CD14-positive monocyte (primary cell): ENCODE measurements at regions not wholly inside any gene's neighbourhood (a gene's known extent, or its start where the extent isn't known, plus 50 kb on each side); places are given as distances from the start of the nearest gene placed in this dataset.

Source experiments
- DNase-seq, 3 donors: peaks; one replicate each; pipeline ENCODE4 v3.0.0-alpha.2; 2011 to 2022
- H2AFZ ChIP-seq: 2 replicates; pipeline ENCODE4 v1.6.0; 2012; ENCODE audit warnings: mild to moderate bottlenecking, low read depth, low read length, inconsistent platforms; ENCODE audit not compliant: insufficient read depth, poor library complexity, severe bottlenecking
- H3K27ac ChIP-seq, 2 donors: 1 replicate in 1 of 2; 2 replicates in 1 of 2; pipeline ENCODE4 v1.5.1; 2012 to 2013; ENCODE audit warnings: low read length in 2 of 2, control low read depth in 1 of 2, inconsistent platforms in 1 of 2, low read depth in 1 of 2, mild to moderate bottlenecking in 1 of 2
- H3K27me3 ChIP-seq, 2 donors: one replicate each; pipeline versions ENCODE4 v1.6.0 to v1.6.1; 2011 to 2013; ENCODE audit warnings: low read length in 2 of 2; ENCODE audit not compliant: control insufficient read depth in 2 of 2, insufficient read depth in 2 of 2
- H3K36me3 ChIP-seq, 2 donors: replicated peaks in 1 of 2; 1 replicate in 1 of 2; 2 replicates in 1 of 2; pipeline versions ENCODE4 v1.5.1 to v1.6.1; 2012 to 2013; ENCODE audit warnings: low read length in 2 of 2, control low read depth in 1 of 2, inconsistent platforms in 1 of 2, mild to moderate bottlenecking in 1 of 2; ENCODE audit not compliant: insufficient read depth in 2 of 2, control insufficient read depth in 1 of 2
- H3K4me1 ChIP-seq, 2 donors: 1 replicate in 1 of 2; 2 replicates in 1 of 2; pipeline versions ENCODE4 v1.5.1 to v1.6.1; 2012 to 2013; ENCODE audit warnings: low read length in 2 of 2, control low read depth in 1 of 2, inconsistent platforms in 1 of 2, mild to moderate bottlenecking in 1 of 2, moderate library complexity in 1 of 2; ENCODE audit not compliant: insufficient read depth in 2 of 2, control insufficient read depth in 1 of 2
- H3K4me2 ChIP-seq: replicated peaks from 2 replicates; pipeline ENCODE3; 2012; ENCODE audit warnings: low read length, moderate library complexity, mild to moderate bottlenecking; ENCODE audit not compliant: poor library complexity, severe bottlenecking; ENCODE audit errors: extremely low read depth
- H3K4me3 ChIP-seq, 3 experiments: fragments of 200-600 bp in 1 of 3; sonication (generic) in 1 of 3; replicated peaks in 1 of 3; 1 replicate in 2 of 3; 2 replicates in 1 of 3; pipeline ENCODE4 v1.5.1; 2011 to 2013; ENCODE audit warnings: low read length in 3 of 3, mild to moderate bottlenecking in 3 of 3, control low read depth in 2 of 3, low read depth in 2 of 3, inconsistent platforms in 1 of 3, moderate library complexity in 1 of 3
- H3K79me2 ChIP-seq: 2 replicates; pipeline ENCODE4 v1.6.0; 2012; ENCODE audit warnings: mild to moderate bottlenecking, control low read depth, inconsistent platforms, low read length, moderate library complexity; ENCODE audit not compliant: insufficient read depth
- H3K9ac ChIP-seq: 2 replicates; pipeline ENCODE4 v1.6.0; 2017; ENCODE audit warnings: low read length, mild to moderate bottlenecking; ENCODE audit not compliant: insufficient read depth, poor library complexity, severe bottlenecking
- H3K9me3 ChIP-seq, 2 donors: replicated peaks in 1 of 2; 1 replicate in 1 of 2; 2 replicates in 1 of 2; pipeline versions ENCODE4 v1.5.1 to v1.6.1; 2012 to 2013; ENCODE audit warnings: low read length in 2 of 2, control low read depth in 1 of 2; ENCODE audit not compliant: control insufficient read depth in 1 of 2, insufficient read depth in 1 of 2
- H4K20me1 ChIP-seq: 2 replicates; pipeline ENCODE4 v1.6.0; 2012; ENCODE audit warnings: mild to moderate bottlenecking, low read length, control low read depth, moderate library complexity; ENCODE audit not compliant: insufficient read depth
- H3K27ac Mint-ChIP-seq, 7 donors: one replicate each; pipeline ENCODE4 v1.8.0; 2020; ENCODE audit warnings: mild to moderate bottlenecking in 7 of 7, mixed read lengths in 7 of 7, moderate library complexity in 6 of 7, inconsistent platforms in 2 of 7
- H3K27me3 Mint-ChIP-seq, 3 donors: one replicate each; pipeline ENCODE4 v1.8.0; 2021 to 2022; ENCODE audit warnings: low read depth in 3 of 3, mild to moderate bottlenecking in 3 of 3, mixed read lengths in 3 of 3, moderate library complexity in 3 of 3, inconsistent platforms in 1 of 3
- H3K36me3 Mint-ChIP-seq, 2 donors: one replicate each; pipeline ENCODE4 v1.8.0; 2020; ENCODE audit warnings: mixed read lengths in 2 of 2, inconsistent platforms in 1 of 2, mild to moderate bottlenecking in 1 of 2
- H3K4me1 Mint-ChIP-seq: one replicate; pipeline ENCODE4 v1.8.0; 2020; ENCODE audit warnings: mild to moderate bottlenecking, mixed read lengths
- H3K4me3 Mint-ChIP-seq, 2 donors: one replicate each; pipeline ENCODE4 v1.8.0; 2020; ENCODE audit warnings: mild to moderate bottlenecking in 2 of 2, mixed read lengths in 2 of 2, moderate library complexity in 1 of 2
- H3K9me3 Mint-ChIP-seq, 7 donors: one replicate each; pipeline ENCODE4 v1.8.0; 2020 to 2022; ENCODE audit warnings: mixed read lengths in 7 of 7, mild to moderate bottlenecking in 6 of 7, moderate library complexity in 6 of 7, inconsistent platforms in 2 of 7
- WGBS: methylation state at CpG from one replicate; pipeline ENCODE4 v1.1.5; 2013; ENCODE audit warnings: missing lambda C conversion rate; ENCODE audit not compliant: insufficient coverage; 5-methylcytosine and 5-hydroxymethylcytosine counted together
- intact Hi-C, 2 donors: fragments of 100-400 bp; cut with micrococcal nuclease; formaldehyde crosslinking; loops; one replicate each; pipeline versions ENCODE4 v1.15.0 to v1.15.1; 2023
- TF ChIP-seq, protein P1 (sequence below): fragments of 200-600 bp; IDR thresholded peaks from one replicate; pipeline ENCODE4 v1.8.0; 2022; ENCODE audit warnings: antibody characterized with exemption, mild to moderate bottlenecking

DNA sequence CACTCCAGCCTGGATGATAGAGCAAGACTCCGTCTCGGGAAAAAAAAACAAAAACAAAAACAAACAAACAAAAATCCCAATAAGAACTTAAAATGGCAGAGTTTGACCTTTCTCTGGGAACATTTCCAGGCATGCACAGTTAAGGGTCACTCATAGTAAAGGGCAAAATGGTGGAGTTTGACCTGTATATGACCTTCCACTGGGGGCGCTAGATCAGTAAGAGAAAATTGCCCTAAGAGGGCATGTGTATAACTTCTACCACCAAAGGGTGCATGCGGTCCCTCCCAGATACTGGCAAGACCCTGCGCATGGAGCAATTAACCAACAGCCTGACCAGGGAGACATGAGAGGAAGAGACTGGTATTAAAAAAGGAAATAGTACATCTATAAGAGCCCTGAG, 177.2 kb downstream of the MOSPD2 start:
- peaks cover 5 to 7% of the 10 kb centered on the region in 2 donors for H3K9me3 ChIP-seq
- H3K27me3 Mint-ChIP-seq, result peaks cover 0 to 2% (median 0%) of the 10 kb centered on the region in 3 donors
- peaks cover 1 to 20% (median 12%) of the 10 kb centered on the region in 7 donors for H3K9me3 Mint-ChIP-seq
- TF ChIP-seq, protein P1, sequence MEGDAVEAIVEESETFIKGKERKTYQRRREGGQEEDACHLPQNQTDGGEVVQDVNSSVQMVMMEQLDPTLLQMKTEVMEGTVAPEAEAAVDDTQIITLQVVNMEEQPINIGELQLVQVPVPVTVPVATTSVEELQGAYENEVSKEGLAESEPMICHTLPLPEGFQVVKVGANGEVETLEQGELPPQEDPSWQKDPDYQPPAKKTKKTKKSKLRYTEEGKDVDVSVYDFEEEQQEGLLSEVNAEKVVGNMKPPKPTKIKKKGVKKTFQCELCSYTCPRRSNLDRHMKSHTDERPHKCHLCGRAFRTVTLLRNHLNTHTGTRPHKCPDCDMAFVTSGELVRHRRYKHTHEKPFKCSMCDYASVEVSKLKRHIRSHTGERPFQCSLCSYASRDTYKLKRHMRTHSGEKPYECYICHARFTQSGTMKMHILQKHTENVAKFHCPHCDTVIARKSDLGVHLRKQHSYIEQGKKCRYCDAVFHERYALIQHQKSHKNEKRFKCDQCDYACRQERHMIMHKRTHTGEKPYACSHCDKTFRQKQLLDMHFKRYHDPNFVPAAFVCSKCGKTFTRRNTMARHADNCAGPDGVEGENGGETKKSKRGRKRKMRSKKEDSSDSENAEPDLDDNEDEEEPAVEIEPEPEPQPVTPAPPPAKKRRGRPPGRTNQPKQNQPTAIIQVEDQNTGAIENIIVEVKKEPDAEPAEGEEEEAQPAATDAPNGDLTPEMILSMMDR, result no peak
- H3K79me2 ChIP-seq, result no peaks in the 10 kb centered on the region
- no peak overlapping the region for H2AFZ ChIP-seq
- no peaks in the 10 kb centered on the region for H3K4me1 Mint-ChIP-seq
- H3K4me3 Mint-ChIP-seq, result no peak overlapping the region
- no peak overlapping the region for H3K27ac ChIP-seq
- no peak overlapping the region for H3K4me2 ChIP-seq
- H3K9ac ChIP-seq, result no peak overlapping the region
- H3K36me3 Mint-ChIP-seq, result no peaks in the 10 kb centered on the region
- H3K27ac Mint-ChIP-seq, result peak overlapping the region in 1 of 7 donors; percentile 37
- no peak for DNase-seq
- intact Hi-C loops, result no loop called here
- WGBS, result no CpG with 5 or more reads among the region's 5 CpGs
- H3K27me3 ChIP-seq, result no peaks in the 10 kb centered on the region
- no peaks in the 10 kb centered on the region for H3K36me3 ChIP-seq
- H4K20me1 ChIP-seq, result no peaks in the 10 kb centered on the region
- no peak overlapping the region for H3K4me3 ChIP-seq
- no peaks in the 10 kb centered on the region for H3K4me1 ChIP-seq

DNA sequence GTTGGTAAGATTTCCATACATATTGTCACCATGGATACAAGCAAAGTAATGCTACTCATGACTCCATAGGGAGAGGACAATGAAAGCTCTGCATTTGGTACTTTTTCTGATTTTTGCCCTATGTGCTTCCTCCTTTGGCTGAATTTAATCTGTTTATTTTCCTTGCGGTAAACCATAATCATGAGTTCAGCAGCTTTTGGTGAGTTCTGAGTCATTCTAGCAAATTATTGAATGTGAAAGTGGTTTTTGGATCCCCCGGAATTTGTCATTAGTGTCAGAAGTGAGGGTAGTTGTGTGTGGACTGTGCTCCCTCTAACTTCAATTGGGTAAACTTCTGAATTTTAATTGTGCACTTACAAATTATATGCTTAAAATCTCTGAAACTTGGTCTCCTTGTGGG, 170.3 kb downstream of the MOSPD2 start:
- Histone ChIP-seq H3K27ac (no peak overlapping the region), H3K4me1 (no peaks in the 10 kb centered on the region), H3K36me3 (no peaks in the 10 kb centered on the region), H3K9ac (no peak overlapping the region), H3K27me3 (no peaks in the 10 kb centered on the region), H3K4me2 (no peak overlapping the region), H2AFZ (no peak overlapping the region), H4K20me1 (no peaks in the 10 kb centered on the region), H3K4me3 (no peak overlapping the region), H3K79me2 (no peaks in the 10 kb centered on the region), H3K9me3 (no peaks in the 10 kb centered on the region)
- Mint-ChIP-seq H3K36me3 (no peaks in the 10 kb centered on the region), H3K4me3 (no peak overlapping the region), H3K4me1 (no peaks in the 10 kb centered on the region), H3K27me3 (peaks cover 0 to 2% (median 0%) of the 10 kb centered on the region in 3 donors), H3K9me3 (peaks cover 0 to 3% (median 0%) of the 10 kb centered on the region in 7 donors), H3K27ac (no peak overlapping the region)
- intact Hi-C loops, result no loop called here
- TF ChIP-seq, protein P1, result no peak
- DNase-seq, result no peak
- WGBS, result no CpG with 5 or more reads among the region's 2 CpGs
